Esophagus squamous epithelium (tissue), 5 donors: ENCODE measurements at regions not wholly inside any gene's neighbourhood (a gene's known extent, or its start where the extent isn't known, plus 50 kb on each side); places are given as distances from the start of the nearest gene placed in this dataset.

Experiments used
- DNase-seq: peaks from one replicate; lab custom pipeline; 2025; lab: John Stamatoyannopoulos, UW
- H3K27ac ChIP-seq, 4 donors: fragments of 200-600 bp; sonication (generic); one replicate each; pipeline ENCODE4 v1.5.1; 2016 to 2019; ENCODE audit warnings: mild to moderate bottlenecking in 1 of 4
- H3K27me3 ChIP-seq, 4 donors: fragments of 200-600 bp; sonication (generic); 1 replicate in 3 of 4; 2 replicates in 1 of 4; pipeline versions ENCODE4 v1.5.1 to v1.6.0; 2017 to 2021; ENCODE audit warnings: antibody characterized with exemption in 1 of 4
- H3K36me3 ChIP-seq, 3 donors: fragments of 200-600 bp; sonication (generic); one replicate each; pipeline ENCODE4 v1.5.1; 2016 to 2019
- H3K4me1 ChIP-seq, 3 donors: fragments of 200-600 bp; sonication (generic); one replicate each; pipeline ENCODE4 v1.5.1; 2017 to 2019
- H3K4me3 ChIP-seq, 4 donors: fragments of 200-600 bp; sonication (generic); 1 replicate in 3 of 4; 2 replicates in 1 of 4; pipeline ENCODE4 v1.5.1; 2016 to 2019; ENCODE audit warnings: mild to moderate bottlenecking in 2 of 4, moderate library complexity in 1 of 4
- H3K9me3 ChIP-seq, 3 donors: fragments of 200-600 bp; sonication (generic); one replicate each; pipeline ENCODE4 v1.5.1; 2016 to 2019
- CTCF ChIP-seq, 6 experiments: fragments of 450-650 bp in 4 of 6; fragments of 200-600 bp in 2 of 6; sonication (generic) in 2 of 6; IDR thresholded peaks; one replicate each; pipeline ENCODE4 v1.5.1; 2016 to 2019; ENCODE audit warnings: antibody characterized with exemption in 6 of 6, mild to moderate bottlenecking in 4 of 6, moderate library complexity in 4 of 6
- POLR2A ChIP-seq, 4 donors: fragments of 450-650 bp; IDR thresholded peaks; one replicate each; pipeline ENCODE4 v1.6.1; 2017; ENCODE audit warnings: antibody characterized with exemption in 4 of 4, mild to moderate bottlenecking in 4 of 4, moderate library complexity in 3 of 4
- WGBS, 2 donors: methylation state at CpG; one replicate each; pipeline ENCODE4 v1.1.5; 2018; 5-methylcytosine and 5-hydroxymethylcytosine counted together
- intact Hi-C: fragments of 100-400 bp; cut with DNase I; formaldehyde crosslinking; loops from one replicate; pipeline ENCODE4 v1.15.0; 2022
- donor health status: DM: yes; HTN: yes; CAD: no.

GRCh38 chr1:234769986-234770795 lies 160.2 kb upstream of the IRF2BP2 start:
- H3K4me3 ChIP-seq = no peak overlapping the region
- no peak overlapping the region for H3K27ac ChIP-seq
- H3K27me3 ChIP-seq = no peaks in the 10 kb centered on the region
- 85 to 86% methylated on average over 17 to 25 of the region's 25 CpGs for WGBS, 2 donors
- no peak for DNase-seq
- TF ChIP-seq CTCF (IDR thresholded peaks at IDR 0.05) (no peak), POLR2A (IDR thresholded peaks at IDR 0.05) (no peak)
- intact Hi-C loops = no loop called here
- no peaks in the 10 kb centered on the region for H3K36me3 ChIP-seq
- no peaks in the 10 kb centered on the region for H3K9me3 ChIP-seq
- peaks cover 0 to 17% (median 12%) of the 10 kb centered on the region in 3 donors for H3K4me1 ChIP-seq

GRCh38 chr1:234769284-234769985 lies 159.5 kb upstream of the IRF2BP2 start:
- WGBS, 2 donors = 94 to 95% methylated on average over 11 to 13 of the region's 13 CpGs
- H3K4me1 ChIP-seq = peaks cover 0 to 17% (median 12%) of the 10 kb centered on the region in 3 donors
- no peaks in the 10 kb centered on the region for H3K27me3 ChIP-seq
- DNase-seq = no peak
- TF ChIP-seq POLR2A (IDR thresholded peaks at IDR 0.05) (no peak), CTCF (IDR thresholded peaks at IDR 0.05) (no peak)
- H3K9me3 ChIP-seq = no peaks in the 10 kb centered on the region
- no peak overlapping the region for H3K27ac ChIP-seq
- H3K4me3 ChIP-seq = no peak overlapping the region
- intact Hi-C loops = no loop called here
- H3K36me3 ChIP-seq = no peaks in the 10 kb centered on the region

- H3K9me3 ChIP-seq = no peaks in the 10 kb centered on the region
- H3K27me3 ChIP-seq = no peaks in the 10 kb centered on the region
- no peak for DNase-seq
- H3K4me3 ChIP-seq = no peak overlapping the region
- TF ChIP-seq CTCF (IDR thresholded peaks at IDR 0.05) (no peak), POLR2A (IDR thresholded peaks at IDR 0.05) (no peak)
- H3K4me1 ChIP-seq = peaks cover 0 to 17% (median 12%) of the 10 kb centered on the region in 3 donors
- 89 to 93% methylated on average over 8 to 11 of the region's 16 CpGs for WGBS, 2 donors
- no peak overlapping the region for H3K27ac ChIP-seq
- intact Hi-C loops = no loop called here
- no peaks in the 10 kb centered on the region for H3K36me3 ChIP-seq
These were observed 158.7 kb upstream of the IRF2BP2 start for GRCh38 chr1:234768569-234769283.

- no peaks in the 10 kb centered on the region for H3K27me3 ChIP-seq
- no peak for DNase-seq
- H3K4me3 ChIP-seq = no peak overlapping the region
- intact Hi-C loops = no loop called here
- H3K4me1 ChIP-seq = peaks cover 0 to 17% (median 12%) of the 10 kb centered on the region in 3 donors
- no peaks in the 10 kb centered on the region for H3K36me3 ChIP-seq
- no peaks in the 10 kb centered on the region for H3K9me3 ChIP-seq
- TF ChIP-seq POLR2A (IDR thresholded peaks at IDR 0.05) (no peak), CTCF (IDR thresholded peaks at IDR 0.05) (no peak)
- WGBS, 2 donors = 78 to 89% methylated on average over 5 of the region's 5 CpGs
- no peak overlapping the region for H3K27ac ChIP-seq
These were observed 158.2 kb upstream of the IRF2BP2 start for GRCh38 chr1:234768171-234768568.
